Small intestine (tissue), 7 donors: ENCODE measurements at regions not wholly inside any gene's neighbourhood (a gene's known extent, or its start where the extent isn't known, plus 50 kb on each side); places are given as distances from the start of the nearest gene placed in this dataset.

ENCODE experiments used
- DNase-seq, 2 donors: peaks; one replicate each; pipeline versions ENCODE4 v3.0.0 to v3.0.0-alpha.2; 2013
- FAIRE-seq: peaks from 2 replicates; lab custom pipeline; 2012; peaks lifted over from hg19 to GRCh38; lab: Jason Lieb, UNC
- H3K27ac ChIP-seq, 3 donors: one replicate each; pipeline ENCODE4 v1.5.1; 2013; ENCODE audit warnings: low read length in 2 of 3, mild to moderate bottlenecking in 2 of 3, control low read depth in 1 of 3, inconsistent platforms in 1 of 3, low read depth in 1 of 3, moderate library complexity in 1 of 3
- H3K27me3 ChIP-seq, 3 donors: one replicate each; pipeline ENCODE4 v1.6.1; 2013; ENCODE audit warnings: low read length in 3 of 3, inconsistent platforms in 1 of 3; ENCODE audit not compliant: control insufficient read depth in 3 of 3, insufficient read depth in 3 of 3
- H3K36me3 ChIP-seq, 3 donors: one replicate each; pipeline ENCODE4 v1.6.1; 2013; ENCODE audit warnings: low read length in 3 of 3, inconsistent platforms in 1 of 3, low read depth in 1 of 3, mild to moderate bottlenecking in 1 of 3, moderate library complexity in 1 of 3; ENCODE audit not compliant: control insufficient read depth in 3 of 3, insufficient read depth in 2 of 3
- H3K4me1 ChIP-seq, 3 donors: one replicate each; pipeline ENCODE4 v1.6.1; 2013; ENCODE audit warnings: low read length in 2 of 3, inconsistent platforms in 1 of 3, low read depth in 1 of 3, mild to moderate bottlenecking in 1 of 3, moderate library complexity in 1 of 3; ENCODE audit not compliant: control insufficient read depth in 3 of 3, insufficient read depth in 2 of 3
- H3K4me3 ChIP-seq, 3 donors: one replicate each; pipeline ENCODE4 v1.5.1; 2013; ENCODE audit warnings: low read length in 3 of 3, control low read depth in 1 of 3, inconsistent platforms in 1 of 3, low read depth in 1 of 3, mild to moderate bottlenecking in 1 of 3, moderate library complexity in 1 of 3
- H3K9me3 ChIP-seq, 2 donors: one replicate each; pipeline ENCODE4 v1.6.1; 2013; ENCODE audit warnings: low read depth in 1 of 2, low read length in 1 of 2; ENCODE audit not compliant: control insufficient read depth in 2 of 2, insufficient read depth in 1 of 2
- WGBS, 3 donors: extraction: QIAGEN DNeasy Blood & Tissue Kit; methylation state at CpG; one replicate each; pipeline ENCODE4 v1.1.7; 2013; 5-methylcytosine and 5-hydroxymethylcytosine counted together
- donor health status: healthy with polysubstance abuse.
- donor health status: control.
- donor health status: control.
- donor health status: Bipolar disorder and iron deficiency.
- donor health status: healthy.

GRCh38 chr4:89166971-89167475 lies 55.7 kb downstream of the TIGD2 start:
- H3K4me3 ChIP-seq: no peak overlapping the region
- DNase-seq (no peak), FAIRE-seq (no peak)
- H3K27me3 ChIP-seq: no peaks in the 10 kb centered on the region
- H3K36me3 ChIP-seq: no peaks in the 10 kb centered on the region
- H3K27ac ChIP-seq: no peak overlapping the region
- peaks cover 0 to 2% of the 10 kb centered on the region in 2 donors for H3K9me3 ChIP-seq
- no peaks in the 10 kb centered on the region for H3K4me1 ChIP-seq

DNA sequence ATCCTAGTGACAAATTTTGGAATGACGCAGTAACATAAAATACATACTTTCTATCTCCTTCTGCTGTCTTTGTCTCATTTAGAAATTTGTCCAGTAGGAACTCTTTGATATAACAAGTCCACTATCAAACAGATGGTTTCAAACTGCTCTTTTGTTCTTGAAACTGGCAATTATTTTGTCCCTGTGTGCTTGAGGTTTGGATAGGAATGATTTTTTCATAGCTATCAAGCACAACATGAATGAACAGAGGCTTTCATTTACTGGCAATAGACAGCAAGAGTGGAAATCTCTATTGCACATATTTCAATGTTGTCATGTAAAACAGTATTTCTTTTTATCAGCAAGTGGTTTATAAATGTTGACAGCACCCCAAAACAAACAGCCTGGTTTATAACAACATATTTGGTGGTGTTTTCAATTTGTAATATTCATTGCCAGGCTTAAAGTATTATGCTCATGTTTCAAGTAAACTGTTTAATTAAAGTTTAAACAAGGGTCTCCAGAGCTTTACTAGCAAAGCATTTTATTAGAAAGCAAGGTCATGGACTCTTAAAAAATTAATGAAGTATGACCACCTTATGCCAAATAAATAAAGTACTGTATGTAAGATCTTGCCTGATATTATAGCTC lies 60.0 kb downstream of the TIGD2 start:
- no peaks in the 10 kb centered on the region for H3K4me1 ChIP-seq
- no peak overlapping the region for H3K27ac ChIP-seq
- H3K36me3 ChIP-seq: no peaks in the 10 kb centered on the region
- H3K9me3 ChIP-seq: no peaks in the 10 kb centered on the region
- FAIRE-seq: no peak
- no peak for DNase-seq
- H3K27me3 ChIP-seq: no peaks in the 10 kb centered on the region
- no peak overlapping the region for H3K4me3 ChIP-seq
- 88 to 97% (median 96%) methylated on average over 1 of the region's 1 CpG for WGBS, 3 donors

- FAIRE-seq (no peak), DNase-seq (no peak)
- Histone ChIP-seq H3K27me3 (no peaks in the 10 kb centered on the region), H3K4me1 (no peaks in the 10 kb centered on the region), H3K4me3 (no peak overlapping the region), H3K36me3 (no peaks in the 10 kb centered on the region), H3K27ac (no peak overlapping the region), H3K9me3 (no peaks in the 10 kb centered on the region)
- 63 to 79% (median 69%) methylated on average over 4 of the region's 4 CpGs for WGBS, 3 donors
Measured at GRCh38 chr4:89172865-89173264, 61.5 kb downstream of the TIGD2 start.

GRCh38 chr4:89173336-89174090 lies 62.2 kb downstream of the TIGD2 start:
- DNase-seq: no peak
- no peaks in the 10 kb centered on the region for H3K4me1 ChIP-seq
- H3K27ac ChIP-seq: no peak overlapping the region
- H3K27me3 ChIP-seq: no peaks in the 10 kb centered on the region
- 77 to 83% (median 82%) methylated on average over 13 of the region's 13 CpGs for WGBS, 3 donors
- no peak for FAIRE-seq
- no peaks in the 10 kb centered on the region for H3K36me3 ChIP-seq
- H3K4me3 ChIP-seq: no peak overlapping the region
- no peaks in the 10 kb centered on the region for H3K9me3 ChIP-seq

- FAIRE-seq (no peak), DNase-seq (no peak)
- Histone ChIP-seq H3K9me3 (no peaks in the 10 kb centered on the region), H3K27me3 (no peaks in the 10 kb centered on the region), H3K4me3 (no peak overlapping the region), H3K36me3 (no peaks in the 10 kb centered on the region), H3K4me1 (no peaks in the 10 kb centered on the region), H3K27ac (no peak overlapping the region)
- WGBS, 3 donors: 90 to 95% (median 92%) methylated on average over 6 of the region's 6 CpGs
Measured at GRCh38 chr4:89174784-89175183, 63.5 kb downstream of the TIGD2 start.

GRCh38 chr4:89175611-89176010 lies 64.3 kb downstream of the TIGD2 start:
- no peak for FAIRE-seq
- Histone ChIP-seq H3K9me3 (no peaks in the 10 kb centered on the region), H3K4me1 (no peaks in the 10 kb centered on the region), H3K27ac (no peak overlapping the region), H3K4me3 (no peak overlapping the region), H3K36me3 (no peaks in the 10 kb centered on the region), H3K27me3 (no peaks in the 10 kb centered on the region)
- peak in 1 of 2 donors; percentile 54 for DNase-seq

DNA sequence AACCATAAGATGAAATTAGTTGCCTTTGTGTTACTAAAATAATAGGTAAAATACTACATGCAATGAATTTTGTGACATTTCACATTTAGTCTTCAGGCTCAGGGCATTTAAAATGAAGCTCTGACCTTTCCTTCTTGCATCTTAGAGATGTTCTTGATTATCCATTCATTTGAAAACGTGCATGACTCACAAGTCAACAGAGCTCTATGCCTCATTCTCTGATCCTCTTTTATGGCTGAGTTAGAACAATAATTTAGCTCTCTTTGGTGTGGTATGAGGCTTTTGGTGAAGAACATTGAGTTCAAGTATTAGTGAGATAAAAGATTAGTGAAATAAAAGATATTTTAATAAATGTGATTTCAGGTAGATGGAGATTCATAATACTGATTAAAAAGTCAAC lies 66.5 kb downstream of the TIGD2 start:
- H3K4me1 ChIP-seq: no peaks in the 10 kb centered on the region
- H3K36me3 ChIP-seq: no peaks in the 10 kb centered on the region
- no peak overlapping the region for H3K27ac ChIP-seq
- H3K27me3 ChIP-seq: no peaks in the 10 kb centered on the region
- H3K9me3 ChIP-seq: no peaks in the 10 kb centered on the region
- no peak for DNase-seq
- no peak for FAIRE-seq
- H3K4me3 ChIP-seq: no peak overlapping the region
- 45 to 50% (median 47%) methylated on average over 1 of the region's 1 CpG for WGBS, 3 donors

GRCh38 chr4:89184407-89184806 lies 73.1 kb downstream of the TIGD2 start:
- no peak overlapping the region for H3K4me3 ChIP-seq
- peaks cover 0 to 2% (median 0%) of the 10 kb centered on the region in 3 donors for H3K27me3 ChIP-seq
- FAIRE-seq (no peak), DNase-seq (no peak)
- H3K9me3 ChIP-seq: no peaks in the 10 kb centered on the region
- 0 to 67% (median 38%) methylated on average over 1 of the region's 1 CpG for WGBS, 3 donors
- H3K36me3 ChIP-seq: no peaks in the 10 kb centered on the region
- no peak overlapping the region for H3K27ac ChIP-seq
- no peaks in the 10 kb centered on the region for H3K4me1 ChIP-seq
